ENCODE measurements at regions not wholly inside any gene's neighbourhood (a gene's known extent, or its start where the extent isn't known, plus 50 kb on each side); places are given as distances from the start of the nearest gene placed in this dataset.

DNA sequence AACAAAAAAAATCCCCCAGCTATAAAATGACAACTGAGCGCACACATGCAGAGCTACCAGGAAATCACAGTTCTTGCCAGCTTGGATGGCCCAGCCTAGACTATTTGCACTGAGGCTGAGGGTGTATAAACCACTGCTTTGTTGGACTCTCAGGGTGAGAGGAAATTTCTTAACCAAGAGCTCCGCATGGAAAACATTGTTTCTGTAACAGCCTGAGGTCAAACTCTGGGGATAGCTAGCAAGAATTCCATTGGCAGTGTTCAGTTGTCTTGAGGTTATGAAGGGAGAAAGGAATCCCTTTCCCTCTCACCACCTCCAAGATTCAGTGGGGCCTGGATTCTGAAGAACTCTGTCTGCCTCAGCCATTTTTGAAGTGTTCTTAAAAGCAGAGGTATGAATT lies 360.0 kb downstream of the OSTF1 start:
- TF ChIP-seq EZH2phosphoT487 (IDR thresholded peaks at IDR 0.05; ENCODE audit: borderline replicate concordance) (no peak), CTCF (conservative IDR thresholded peaks at IDR 0.05; ENCODE audit: low read length) (no peak)

Measured in Loucy (cell line).